ENCODE measurements at regions not wholly inside any gene's neighbourhood (a gene's known extent, or its start where the extent isn't known, plus 50 kb on each side); places are given as distances from the start of the nearest gene placed in this dataset.
"Not testable (repeated sequence)": the region's sequence is repeated elsewhere in the genome, so short reads cannot be mapped to it uniquely, and the experiment has no call there.

DNA sequence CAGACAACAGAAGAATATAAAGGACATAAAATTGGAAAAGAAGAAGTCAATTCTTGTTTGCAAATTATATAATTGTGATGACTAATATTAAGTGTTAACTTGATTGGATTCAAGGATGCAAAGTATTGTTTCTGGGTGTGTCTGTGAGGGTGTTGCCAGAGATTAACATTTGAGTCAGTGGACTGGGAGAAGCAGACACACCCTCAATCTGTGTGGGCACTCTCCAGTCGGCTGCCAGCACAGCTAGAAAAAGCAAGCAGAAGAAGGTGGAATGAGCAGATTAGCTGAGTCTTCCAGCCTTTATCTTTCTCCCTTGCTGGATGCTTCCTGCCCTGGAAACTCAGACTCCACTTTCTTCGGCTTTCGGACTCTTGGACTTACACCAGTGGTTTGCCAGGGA, 51.7 kb downstream of the UBE2NL start:
- no peak for DNase-seq (ENCODE audit: low spot score)

- no peak for DNase-seq (ENCODE audit: low spot score)
These were observed 56.2 kb downstream of the UBE2NL start for GRCh38 chrX:143940119-143940518.

- no peak for DNase-seq (ENCODE audit: low spot score)
These were observed 61.3 kb downstream of the UBE2NL start for GRCh38 chrX:143945171-143945570.

DNA sequence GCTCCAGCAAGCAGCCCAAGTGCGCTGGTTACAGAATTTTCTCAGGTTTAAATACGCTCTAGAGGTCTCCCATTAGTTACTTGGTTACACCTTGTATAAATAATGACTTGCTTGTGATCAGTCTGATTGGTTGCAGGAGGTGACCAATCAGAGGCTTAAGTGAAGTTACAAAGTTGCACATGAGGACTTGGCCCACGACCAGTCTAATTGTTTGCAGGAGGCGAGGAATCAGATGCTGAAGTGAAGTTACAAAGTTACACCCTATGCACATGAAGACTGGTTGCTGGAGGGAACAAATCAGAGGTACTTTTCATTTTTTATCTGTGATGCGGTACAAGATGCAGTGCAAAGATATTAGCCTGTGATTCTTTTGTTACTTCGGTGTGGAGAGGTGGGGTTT, 80.7 kb downstream of the UBE2NL start:
- DNase-seq (ENCODE audit: low spot score): no peak

GRCh38 chrX:143988356-143988755, 104.5 kb downstream of the UBE2NL start:
- no peak for DNase-seq (ENCODE audit: low spot score)

DNA sequence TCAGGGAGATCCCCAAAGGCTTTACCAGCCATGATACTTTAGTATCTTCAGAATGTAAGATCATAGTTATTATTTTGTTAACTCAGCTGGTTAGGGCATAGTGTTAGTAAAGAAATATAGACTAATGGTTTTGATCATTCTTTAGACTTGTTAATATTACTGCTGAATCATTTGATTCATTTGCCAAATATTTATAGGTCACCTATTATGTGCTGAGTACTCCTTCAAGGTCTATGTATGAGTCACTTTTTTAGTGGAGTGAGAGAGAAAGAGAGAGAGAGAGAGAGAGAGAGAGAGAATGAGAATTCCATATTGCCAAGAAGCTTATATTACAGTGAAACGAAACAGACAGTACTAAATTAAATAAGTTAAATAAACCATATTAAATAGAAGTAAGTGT, 110.3 kb downstream of the UBE2NL start:
- DNase-seq (ENCODE audit: low spot score): no peak

- no peak for DNase-seq (ENCODE audit: low spot score)
These were observed 114.4 kb downstream of the UBE2NL start for GRCh38 chrX:143998261-143998660.

DNA sequence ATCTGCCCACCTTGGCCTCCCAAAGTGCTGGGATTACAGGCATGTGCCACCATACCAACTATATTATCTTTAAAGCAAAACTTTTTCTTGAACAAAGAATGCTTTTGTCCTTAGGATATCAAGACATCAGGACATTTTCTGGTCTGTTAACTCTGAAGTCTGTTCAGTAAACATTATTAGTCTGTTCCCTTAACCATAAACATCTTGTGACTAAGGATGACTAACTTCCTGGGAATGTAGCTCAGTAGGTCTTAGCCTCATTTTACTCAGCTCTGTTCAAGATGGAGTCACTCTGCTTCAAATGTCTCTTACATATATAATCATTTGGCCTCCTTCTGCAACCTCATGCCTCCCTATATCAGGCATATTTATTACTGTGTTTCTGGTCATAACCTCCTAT, 122.9 kb downstream of the UBE2NL start:
- no peak for DNase-seq (ENCODE audit: low spot score)

DNA sequence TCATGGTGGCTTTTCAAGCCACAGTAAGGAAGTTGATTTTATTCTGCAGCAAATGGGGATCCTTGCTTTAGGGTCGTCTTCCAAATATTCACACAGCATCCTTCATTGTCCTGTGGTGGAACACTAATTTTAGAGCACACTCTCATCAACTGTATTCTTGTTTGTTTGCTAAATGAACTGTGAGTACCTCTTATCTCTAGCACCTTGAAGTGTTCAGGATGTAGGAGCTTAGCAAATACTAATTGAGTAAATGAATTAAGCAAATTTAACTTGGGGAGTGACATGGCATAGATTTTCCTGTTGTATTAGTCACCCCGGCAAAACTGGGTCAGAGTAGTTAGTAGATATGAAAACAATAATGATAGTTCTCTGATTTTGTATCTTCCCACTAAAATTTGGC, 156.9 kb downstream of the UBE2NL start:
- no peak for DNase-seq (ENCODE audit: low spot score)

DNA sequence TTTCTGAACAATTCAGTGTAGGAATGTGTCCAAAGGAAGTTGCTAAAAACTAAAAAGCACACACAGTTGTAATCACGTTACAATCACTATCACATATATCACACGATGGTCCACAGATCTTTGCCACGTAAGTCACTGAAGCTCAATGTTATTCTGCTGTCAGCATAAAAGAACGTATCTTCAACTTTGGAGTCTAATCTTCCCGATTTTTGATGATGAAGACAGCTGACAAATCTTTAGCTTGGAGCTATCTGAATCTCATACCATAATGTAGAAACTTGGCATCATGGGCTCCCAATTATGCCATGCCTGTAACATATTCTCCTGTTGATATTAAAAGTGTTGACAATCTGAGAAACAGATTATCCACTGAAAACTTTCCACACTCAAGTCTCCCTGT, 158.4 kb downstream of the UBE2NL start:
- no peak for DNase-seq (ENCODE audit: low spot score)

GRCh38 chrX:144075432-144075831, 191.6 kb downstream of the UBE2NL start:
- no peak for DNase-seq (ENCODE audit: low spot score)

DNA sequence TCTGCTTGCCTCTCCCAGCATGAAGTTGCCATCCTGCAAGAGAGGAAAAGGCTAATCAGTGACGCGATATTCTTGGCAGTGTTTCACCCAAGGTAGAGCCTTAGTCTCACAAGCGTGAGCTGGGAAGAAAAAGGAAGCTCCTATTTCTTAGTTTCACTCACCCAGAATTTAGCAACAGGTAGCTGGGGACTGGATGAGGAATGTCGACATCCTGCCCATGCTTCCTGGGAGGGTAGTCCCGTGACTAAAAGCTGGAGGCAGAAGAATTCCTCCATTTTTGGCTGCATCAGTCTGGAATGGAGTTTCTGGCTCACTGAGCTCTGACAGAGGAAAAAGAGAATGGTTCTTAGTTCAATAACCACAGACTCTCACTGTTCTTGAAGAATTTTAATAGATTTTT, 198.4 kb downstream of the UBE2NL start:
- not testable (repeated sequence) for DNase-seq (ENCODE audit: low spot score)

- DNase-seq (ENCODE audit: low spot score): not testable (repeated sequence)
These were observed 205.8 kb downstream of the UBE2NL start for GRCh38 chrX:144089674-144090073.

DNA sequence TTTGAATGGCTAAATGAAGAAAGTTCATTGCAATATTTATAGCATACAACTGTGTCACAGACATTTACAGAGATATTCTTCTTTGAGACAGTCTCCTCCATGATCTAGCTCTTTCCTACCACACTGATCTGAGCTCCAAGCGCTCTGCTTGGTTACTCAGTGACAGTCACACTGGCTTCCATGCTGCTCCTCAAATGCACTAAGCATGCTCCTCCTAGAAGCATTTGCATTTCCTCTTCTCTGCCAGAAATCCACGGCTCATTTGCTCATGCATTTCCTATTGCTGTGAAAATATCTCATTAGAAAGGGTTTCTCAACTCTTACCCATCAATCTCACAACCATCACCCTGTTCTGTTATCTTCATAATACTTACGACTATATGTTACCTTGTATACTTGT, 208.2 kb downstream of the UBE2NL start:
- DNase-seq (ENCODE audit: low spot score): not testable (repeated sequence)

- not testable (repeated sequence) for DNase-seq (ENCODE audit: low spot score)
These were observed 235.6 kb downstream of the UBE2NL start for GRCh38 chrX:144119490-144119889.

DNA sequence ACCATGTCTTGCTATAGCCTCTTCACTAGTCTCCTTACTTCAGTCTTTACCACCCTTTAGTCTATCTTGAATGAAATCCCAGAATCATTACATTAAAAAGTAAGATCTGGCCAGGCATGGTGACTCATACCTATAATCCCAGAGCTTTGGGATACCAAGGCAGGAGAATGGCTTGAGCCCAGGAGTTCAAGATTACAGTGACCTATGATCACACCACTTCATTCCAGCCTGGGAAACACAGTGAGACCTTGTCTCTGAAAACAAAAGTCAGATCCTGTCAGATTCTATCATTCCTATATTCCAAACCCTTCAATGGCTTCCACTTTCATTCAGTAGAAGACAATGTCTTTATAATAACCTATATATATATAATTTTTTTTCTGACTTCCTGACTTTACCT, 237.7 kb downstream of the UBE2NL start:
- DNase-seq (ENCODE audit: low spot score): not testable (repeated sequence)

GRCh38 chrX:144127570-144128169, 243.8 kb downstream of the UBE2NL start:
- DNase-seq (ENCODE audit: low spot score): not testable (repeated sequence)

- not testable (repeated sequence) for DNase-seq (ENCODE audit: low spot score)
These were observed 245.6 kb downstream of the UBE2NL start for GRCh38 chrX:144129511-144129910.

DNA sequence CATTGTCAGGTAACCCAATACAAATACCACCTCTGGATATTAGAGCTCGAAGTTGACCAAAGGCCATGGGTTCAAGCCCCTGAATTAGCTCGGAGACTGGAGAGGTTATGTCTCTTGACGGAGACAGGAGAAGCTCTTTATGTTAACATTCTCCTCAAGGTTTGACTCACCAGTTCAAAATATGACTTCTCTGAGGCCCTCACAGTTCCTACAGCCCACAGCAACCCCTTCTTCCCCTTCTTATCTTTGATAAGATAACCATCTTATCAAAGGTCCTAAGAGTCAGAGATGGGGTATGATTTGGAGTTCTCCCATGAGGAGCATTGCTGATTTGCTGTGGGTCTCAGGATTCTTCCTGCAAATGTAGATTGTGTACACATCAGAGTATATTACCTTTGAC, 246.6 kb downstream of the UBE2NL start:
- DNase-seq (ENCODE audit: low spot score): not testable (repeated sequence)

- DNase-seq (ENCODE audit: low spot score): not testable (repeated sequence)
These were observed 247.2 kb downstream of the UBE2NL start for GRCh38 chrX:144131080-144131479.

DNA sequence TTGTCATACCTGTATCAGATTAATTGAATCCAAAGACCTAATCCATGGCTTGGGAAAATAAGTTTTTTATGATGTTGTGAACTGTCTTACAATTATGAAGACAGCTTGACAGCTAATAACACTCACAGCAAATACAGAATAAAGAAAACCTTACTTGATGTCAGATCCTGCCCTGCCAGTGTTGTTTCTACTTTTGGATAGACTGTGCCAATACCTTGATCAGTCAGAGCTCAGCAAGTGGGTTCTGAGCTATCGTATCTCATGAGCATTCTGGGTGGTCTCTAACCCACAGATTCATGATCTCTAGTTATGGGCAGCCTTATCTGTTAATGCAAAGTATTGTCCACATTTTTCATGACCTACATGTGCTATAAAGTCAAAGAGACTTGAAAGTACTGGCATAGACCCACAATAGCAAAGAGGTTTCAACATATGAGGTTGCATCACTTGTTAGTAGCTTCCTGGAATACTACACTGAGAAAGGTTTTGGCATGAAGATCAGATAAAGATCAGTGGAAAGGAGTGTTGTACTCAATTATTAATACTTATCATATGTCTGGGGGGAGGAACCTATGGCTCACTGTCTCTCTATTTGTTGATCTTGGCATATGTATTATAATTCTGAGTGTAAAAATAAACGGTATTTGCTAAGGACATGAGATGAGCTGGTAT, 250.7 kb downstream of the UBE2NL start:
- not testable (repeated sequence) for DNase-seq (ENCODE audit: low spot score)

DNA sequence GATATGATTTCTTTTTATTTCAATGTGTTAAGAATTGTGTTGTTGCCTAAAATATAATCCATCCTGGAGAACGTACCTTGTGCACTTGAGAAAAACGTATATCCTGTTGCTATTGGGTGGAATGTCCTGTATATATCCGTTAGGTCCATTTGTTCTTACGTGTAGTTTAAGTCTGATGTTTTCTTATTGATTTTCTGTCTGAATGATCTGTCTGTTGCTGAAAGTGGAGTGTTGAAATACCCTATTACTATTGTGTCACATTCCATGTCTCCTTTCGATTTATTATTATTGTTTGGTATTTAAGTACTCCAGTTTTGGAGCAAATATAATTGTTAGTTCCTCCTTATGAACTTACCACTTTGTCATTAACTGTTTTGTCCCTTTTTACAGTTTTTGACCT, 270.6 kb downstream of the UBE2NL start:
- DNase-seq (ENCODE audit: low spot score): not testable (repeated sequence)

DNA sequence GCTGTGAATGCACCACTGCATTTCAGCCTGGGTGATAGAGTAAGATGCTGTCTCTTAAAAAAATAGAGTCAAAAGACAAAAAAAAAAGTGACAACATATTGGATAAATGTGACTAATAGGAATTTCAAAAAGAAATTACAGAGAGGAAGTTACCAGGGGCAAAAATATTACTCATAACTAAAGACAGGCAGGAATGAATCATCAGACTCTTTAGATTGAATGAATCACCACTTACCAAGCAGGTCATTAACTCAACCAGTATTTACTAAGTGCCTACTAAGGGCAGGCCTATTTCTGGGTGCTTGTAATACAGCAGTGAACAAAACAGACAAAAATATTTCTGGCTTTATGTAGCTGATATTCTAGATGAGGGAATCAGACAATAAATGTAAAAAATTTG, 301.3 kb downstream of the UBE2NL start:
- not testable (repeated sequence) for DNase-seq (ENCODE audit: low spot score)

DNA sequence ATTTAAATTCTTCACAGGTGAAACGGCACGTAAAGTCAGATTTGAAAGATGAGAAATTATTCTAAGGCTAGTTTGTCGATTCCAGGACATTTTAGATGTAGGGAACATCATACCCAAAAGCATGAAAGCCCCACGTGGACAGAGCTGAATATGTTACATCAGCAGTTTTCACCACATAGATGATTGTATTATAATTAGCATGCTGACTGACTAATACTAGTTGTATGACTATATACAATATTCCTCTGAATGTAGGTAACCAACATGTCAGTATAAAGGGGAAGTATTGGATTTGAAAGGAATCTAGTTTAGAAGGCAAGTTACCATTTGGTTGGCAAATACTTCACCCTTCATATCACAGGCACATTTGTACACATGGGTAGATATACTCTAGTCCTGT, 304.6 kb downstream of the UBE2NL start:
- DNase-seq (ENCODE audit: low spot score): not testable (repeated sequence)

Data from putamen (tissue), 1 donor.